ENCODE measurements at regions not wholly inside any gene's neighbourhood (a gene's known extent, or its start where the extent isn't known, plus 50 kb on each side); places are given as distances from the start of the nearest gene placed in this dataset.
"Not testable (repeated sequence)": the region's sequence is repeated elsewhere in the genome, so short reads cannot be mapped to it uniquely, and the experiment has no call there.

DNA sequence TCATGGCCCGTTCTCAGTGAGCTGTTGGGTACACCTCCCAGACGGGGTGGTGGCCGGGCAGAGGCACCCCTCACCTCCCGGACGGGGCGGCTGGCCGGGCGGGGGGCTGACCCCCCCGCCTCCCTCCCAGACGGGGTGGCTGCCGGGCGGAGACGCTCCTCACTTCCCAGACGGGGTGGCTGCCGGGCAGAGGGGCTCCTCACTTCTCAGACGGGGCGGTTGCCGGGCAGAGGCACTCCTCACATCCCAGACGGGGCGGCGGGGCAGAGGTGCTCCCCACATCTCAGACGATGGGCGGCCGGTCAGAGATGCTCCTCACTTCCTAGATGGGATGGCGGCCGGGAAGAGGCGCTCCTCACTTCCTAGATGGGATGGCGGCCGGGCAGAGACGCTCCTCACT is 129.7 kb upstream of the DAAM1 start:
- not testable (repeated sequence) for DNase-seq

DNA sequence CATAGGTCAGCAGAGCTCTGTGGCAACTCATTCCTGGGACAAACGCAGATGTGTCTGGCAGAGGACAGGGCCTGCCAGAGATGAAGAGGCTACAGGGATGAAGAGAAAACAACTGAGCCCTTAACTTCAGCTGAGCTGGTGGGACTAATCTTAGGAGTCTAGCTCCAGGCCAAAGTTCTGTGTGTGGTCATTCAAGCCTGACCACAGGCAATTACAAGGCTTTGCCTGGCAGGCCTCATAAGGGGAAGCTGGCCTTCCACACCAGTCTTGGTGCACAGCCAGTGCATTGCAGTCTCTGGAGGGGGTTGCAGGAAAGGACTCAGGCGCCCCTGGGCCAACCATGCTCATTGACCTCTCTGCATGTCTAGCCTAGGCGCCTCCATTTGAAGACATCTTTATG is 127.6 kb upstream of the DAAM1 start:
- peak; percentile 31 for DNase-seq

DNA sequence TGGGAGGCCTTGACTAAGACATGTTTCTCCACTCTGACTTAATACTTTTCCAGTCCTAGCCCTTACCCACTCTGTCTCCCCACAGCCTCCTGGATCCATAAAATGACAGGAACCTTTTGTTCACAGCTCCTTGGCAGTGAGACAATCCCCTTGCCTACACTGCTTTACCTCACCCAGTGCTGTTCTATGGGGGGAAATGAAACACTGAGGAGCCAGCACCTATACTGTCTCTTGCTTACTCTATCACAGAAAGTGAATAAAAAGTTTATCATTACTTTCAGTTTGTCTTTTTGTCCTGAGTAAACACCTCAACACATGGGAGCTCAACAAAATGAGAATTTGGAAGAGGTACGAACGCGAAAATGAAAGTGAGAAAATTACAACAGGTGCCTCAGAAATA is 127.2 kb upstream of the DAAM1 start:
- no peak for DNase-seq

- no peak for DNase-seq
These were observed 125.2 kb upstream of the DAAM1 start for GRCh38 chr14:59063259-59063658.

DNA sequence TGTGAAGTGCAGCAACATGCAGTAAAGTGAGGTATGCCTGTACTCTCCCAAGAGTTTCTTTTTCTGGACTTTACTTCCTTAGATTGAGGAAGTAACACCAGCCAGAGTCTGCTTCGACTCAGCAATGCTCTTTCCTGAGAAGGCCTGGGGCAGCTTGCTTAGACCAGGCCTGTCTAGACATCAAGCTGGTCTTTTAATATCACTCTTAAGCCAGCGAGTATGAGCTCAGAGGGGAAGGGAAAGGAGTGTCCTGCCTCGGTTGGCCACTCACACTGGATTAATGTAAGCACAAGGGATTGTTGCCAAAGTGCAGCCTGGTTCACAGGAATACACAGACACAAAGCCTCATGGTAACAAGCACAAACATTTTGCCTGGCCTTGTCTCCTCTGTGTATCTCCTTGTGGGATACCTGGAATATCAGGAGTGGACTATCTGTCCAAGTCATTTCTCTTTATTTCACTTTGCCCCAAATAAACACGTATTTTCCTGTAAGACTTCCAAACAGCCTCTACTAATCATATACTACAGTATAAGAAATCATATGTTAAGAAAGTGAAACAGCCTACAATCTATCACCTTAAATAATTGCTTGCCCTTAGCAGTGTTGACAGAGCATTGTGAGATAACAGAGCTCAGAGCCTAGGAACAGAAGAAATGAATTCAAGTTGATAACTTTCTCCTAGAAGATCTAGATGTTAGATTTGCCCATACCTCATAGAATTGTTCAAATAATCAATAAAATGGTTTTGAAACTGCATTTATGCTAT is 121.2 kb upstream of the DAAM1 start:
- DNase-seq = no peak

GRCh38 chr14:59069163-59069854 is 119.2 kb upstream of the DAAM1 start:
- peak; percentile 61 for DNase-seq

GRCh38 chr14:59075506-59075905 is 113.0 kb upstream of the DAAM1 start:
- no peak for DNase-seq

DNA sequence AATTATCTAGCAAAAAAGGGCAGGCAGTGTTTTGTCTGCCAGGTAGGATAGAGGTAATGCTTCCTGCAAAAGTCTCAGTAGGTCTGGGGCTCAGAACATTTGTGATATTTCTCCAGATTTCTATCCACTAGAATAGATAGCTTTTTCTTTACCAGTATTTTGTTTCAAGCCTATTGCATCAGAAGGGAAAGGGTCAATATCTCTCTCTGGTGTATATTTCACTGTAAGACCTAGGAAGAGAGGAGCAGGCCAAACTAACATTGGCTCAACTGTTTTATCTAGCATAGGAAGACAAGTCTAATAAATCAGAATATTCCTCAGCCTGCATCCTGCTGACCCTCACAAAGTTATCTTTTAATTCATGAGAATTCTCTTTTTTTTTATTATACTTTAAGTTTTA is 106.7 kb upstream of the DAAM1 start:
- no peak for DNase-seq

DNA sequence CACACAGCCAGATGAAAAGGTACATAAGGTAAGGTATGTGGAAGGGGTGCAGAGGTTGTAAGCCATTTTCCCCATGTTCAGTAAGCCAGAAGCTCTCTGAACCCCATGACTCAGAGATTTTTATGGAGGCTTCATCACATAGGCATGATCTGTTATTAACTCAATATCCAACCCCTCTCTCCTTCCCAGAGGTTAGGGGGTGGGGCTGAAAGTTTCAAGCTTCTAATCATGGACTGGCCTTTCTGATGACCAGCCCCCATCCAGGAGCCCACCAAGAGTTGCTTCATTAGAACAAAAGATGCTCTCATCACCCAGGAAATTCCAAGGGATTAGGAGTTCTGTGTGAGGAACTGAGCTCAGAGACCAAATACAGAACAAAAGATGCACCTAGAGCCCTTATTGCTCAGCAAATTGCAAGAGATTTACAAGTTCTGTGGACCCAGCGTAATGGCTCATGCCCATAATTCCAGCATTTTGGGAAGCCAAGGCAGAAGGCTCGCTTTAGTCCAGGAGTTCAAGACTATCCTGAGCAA is 103.2 kb upstream of the DAAM1 start:
- DNase-seq = no peak

DNA sequence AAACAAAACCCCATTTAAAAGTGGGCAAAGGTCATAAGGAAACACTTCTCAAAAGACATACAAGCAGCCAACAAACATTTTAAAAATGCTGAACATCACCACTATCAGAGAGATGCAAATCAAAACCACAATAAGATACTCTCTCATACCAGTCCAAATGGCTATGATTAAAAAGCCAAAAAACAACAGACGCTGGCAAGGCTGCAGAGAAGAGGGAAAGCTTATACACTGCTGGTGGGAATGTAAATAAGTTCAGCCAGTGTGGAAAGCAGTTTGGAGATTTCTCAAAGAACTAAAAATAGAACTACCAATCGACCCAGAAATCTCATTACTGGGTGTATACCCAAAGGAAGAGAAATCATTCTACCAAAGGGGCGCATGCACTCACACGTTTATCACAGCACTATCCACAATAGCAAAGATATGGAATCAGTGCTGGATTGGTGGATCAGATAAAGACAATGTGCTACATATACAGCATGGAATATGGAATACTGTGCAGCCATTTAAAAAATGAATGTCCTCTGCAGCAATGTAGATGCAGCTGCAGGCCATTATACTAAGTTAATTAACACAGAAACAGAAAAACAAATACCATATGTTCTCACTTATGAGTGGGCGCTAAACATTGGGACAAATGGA is 102.1 kb upstream of the DAAM1 start:
- DNase-seq = no peak

- no peak for DNase-seq
These were observed 101.2 kb upstream of the DAAM1 start for GRCh38 chr14:59087240-59087639.

- DNase-seq = no peak
These were observed 100.8 kb upstream of the DAAM1 start for GRCh38 chr14:59087711-59088110.

DNA sequence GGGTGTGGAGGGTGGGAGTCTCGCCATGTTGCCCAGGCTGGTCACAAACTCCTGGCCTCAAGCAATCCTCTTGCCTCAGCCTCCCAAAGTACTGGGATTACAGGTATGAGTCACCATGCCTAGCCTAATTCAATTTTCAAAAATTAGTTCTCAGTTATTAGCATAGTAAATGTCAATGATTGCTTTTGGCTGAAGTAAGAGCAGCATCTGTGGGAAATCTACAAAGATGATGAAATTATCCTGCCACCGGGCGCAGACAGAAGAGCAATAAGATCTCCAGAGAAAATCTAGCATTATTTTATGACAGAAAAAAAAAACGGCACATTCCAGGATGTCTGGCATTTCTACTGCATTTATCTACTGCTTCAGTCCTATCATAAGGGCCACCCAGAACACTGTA is 97.9 kb upstream of the DAAM1 start:
- no peak for DNase-seq

- no peak for DNase-seq
These were observed 97.1 kb upstream of the DAAM1 start for GRCh38 chr14:59091404-59091803.

GRCh38 chr14:59091976-59092375 is 96.5 kb upstream of the DAAM1 start:
- DNase-seq = no peak

- DNase-seq = no peak
These were observed 94.6 kb upstream of the DAAM1 start for GRCh38 chr14:59093902-59094301.

- DNase-seq = no peak
These were observed 92.2 kb upstream of the DAAM1 start for GRCh38 chr14:59096303-59096702.

GRCh38 chr14:59097681-59098080 is 90.8 kb upstream of the DAAM1 start:
- DNase-seq = no peak

GRCh38 chr14:59098377-59098776 is 90.1 kb upstream of the DAAM1 start:
- DNase-seq = no peak

- no peak for DNase-seq
These were observed 88.3 kb upstream of the DAAM1 start for GRCh38 chr14:59100205-59100604.

- DNase-seq = no peak
These were observed 87.0 kb upstream of the DAAM1 start for GRCh38 chr14:59101476-59101875.

DNA sequence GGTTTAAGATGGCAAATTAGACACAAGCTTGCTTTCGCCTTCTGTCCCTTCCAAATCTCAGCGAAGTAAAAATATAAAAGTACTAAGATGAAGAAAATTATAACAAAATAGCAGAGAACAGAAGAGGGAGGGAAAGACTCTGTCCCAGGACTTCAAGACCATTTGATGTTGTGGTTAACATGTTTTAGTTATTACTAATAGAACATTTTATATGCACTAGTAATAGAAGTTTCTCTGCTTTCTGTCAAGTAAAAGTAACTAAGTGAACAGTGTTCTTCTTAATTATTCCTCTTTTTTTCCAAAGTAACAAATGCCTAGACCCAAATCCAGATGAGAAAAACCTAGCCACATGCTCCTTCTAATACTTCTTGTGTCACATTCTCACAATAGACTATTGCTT is 85.1 kb upstream of the DAAM1 start:
- no peak for DNase-seq

GRCh38 chr14:59107819-59108218 is 80.6 kb upstream of the DAAM1 start:
- no peak for DNase-seq

Measured in renal pelvis (tissue), 1 donor.